GM23338 (cell line): ENCODE measurements at regions not wholly inside any gene's neighbourhood (a gene's known extent, or its start where the extent isn't known, plus 50 kb on each side); places are given as distances from the start of the nearest gene placed in this dataset.

Experiments
- ATAC-seq: fragments of 200-7000 bp; cut with Tn5 transposase; 3 replicates; pipeline ENCODE4 v1.9.1; 2020
- DNase-seq: peaks from one replicate; pipeline ENCODE4 v3.0.0-alpha.2; 2015; ENCODE audit warnings: low spot score
- H2AFZ ChIP-seq: fragments of 200-600 bp; sonication (generic); 2 replicates; pipeline ENCODE4 v1.8.0; 2016; ENCODE audit warnings: antibody characterized with exemption, mild to moderate bottlenecking, moderate library complexity
- H3F3A ChIP-seq: fragments of 200-600 bp; sonication (generic); replicated peaks from 2 replicates; pipeline ENCODE4 v1.8.0; 2017; ENCODE audit warnings: antibody characterized with exemption, mixed run types, low read depth
- H3K27ac ChIP-seq: fragments of 200-600 bp; sonication (generic); 2 replicates; pipeline ENCODE4 v1.6.1; 2016; ENCODE audit warnings: low read depth
- H3K27me3 ChIP-seq: fragments of 200-600 bp; sonication (generic); 2 replicates; pipeline ENCODE4 v1.8.0; 2016; ENCODE audit warnings: mild to moderate bottlenecking, mixed run types, moderate library complexity; ENCODE audit not compliant: insufficient read depth
- H3K36me3 ChIP-seq: fragments of 200-600 bp; sonication (generic); 2 replicates; pipeline ENCODE4 v1.8.0; 2016; ENCODE audit warnings: mild to moderate bottlenecking; ENCODE audit not compliant: insufficient read depth
- H3K4me1 ChIP-seq: fragments of 200-600 bp; sonication (generic); 2 replicates; pipeline ENCODE4 v1.8.0; 2016; ENCODE audit warnings: mild to moderate bottlenecking, moderate library complexity; ENCODE audit not compliant: insufficient read depth
- H3K4me2 ChIP-seq: fragments of 200-600 bp; sonication (generic); 2 replicates; pipeline ENCODE4 v1.7.1; 2017; ENCODE audit warnings: mixed run types
- H3K4me3 ChIP-seq: fragments of 200-600 bp; sonication (generic); 2 replicates; pipeline ENCODE4 v1.6.1; 2016; ENCODE audit warnings: mixed run types
- H3K79me2 ChIP-seq: fragments of 200-600 bp; sonication (generic); replicated peaks from 2 replicates; pipeline ENCODE4 v1.8.0; 2017; ENCODE audit warnings: mild to moderate bottlenecking; ENCODE audit not compliant: insufficient read depth
- H3K9me2 ChIP-seq: fragments of 200-600 bp; sonication (generic); 2 replicates; pipeline ENCODE4 v1.8.0; 2017; ENCODE audit not compliant: insufficient read depth
- H4K20me1 ChIP-seq: fragments of 200-600 bp; sonication (generic); replicated peaks from 2 replicates; pipeline ENCODE4 v1.8.0; 2017; ENCODE audit warnings: mild to moderate bottlenecking; ENCODE audit not compliant: insufficient read depth
- H3K27ac Mint-ChIP-seq: 2 replicates; pipeline ENCODE4 v1.8.0; 2020; ENCODE audit warnings: inconsistent platforms, mild to moderate bottlenecking, moderate library complexity, mixed read lengths
- H3K27me3 Mint-ChIP-seq: 3 replicates; pipeline ENCODE4 v1.8.0; 2022; ENCODE audit warnings: low read depth, mild to moderate bottlenecking, moderate library complexity, mixed read lengths, inconsistent platforms; ENCODE audit not compliant: insufficient read depth, poor library complexity
- H3K36me3 Mint-ChIP-seq: 3 replicates; pipeline ENCODE4 v1.8.0; 2021; ENCODE audit warnings: low read depth, mild to moderate bottlenecking, inconsistent platforms, moderate library complexity, mixed read lengths
- H3K4me1 Mint-ChIP-seq: 3 replicates; pipeline ENCODE4 v1.8.0; 2020; ENCODE audit warnings: mild to moderate bottlenecking, inconsistent platforms, mixed read lengths
- H3K4me3 Mint-ChIP-seq: 3 replicates; pipeline ENCODE4 v1.8.0; 2021; ENCODE audit warnings: moderate library complexity, mild to moderate bottlenecking, inconsistent platforms, mixed read lengths
- H3K9me3 Mint-ChIP-seq: 3 replicates; pipeline ENCODE4 v1.8.0; 2020; ENCODE audit warnings: moderate library complexity, mild to moderate bottlenecking, inconsistent platforms, mixed read lengths
- CREB1 ChIP-seq: fragments of 250-450 bp; sonication (Bioruptor Pico); IDR thresholded peaks from 2 replicates; pipeline ENCODE4 v1.5.0; 2020; ENCODE audit warnings: low read depth, mild to moderate bottlenecking, moderate library complexity
- CTCF ChIP-seq, 2 experiments: fragments of 200-600 bp in 1 of 2; sonication (generic) in 1 of 2; conservative IDR thresholded peaks; 2 replicates each; pipeline versions ENCODE4 v1.5.1 to v1.6.1; 2016 to 2017; ENCODE audit warnings: antibody characterized with exemption in 2 of 2, low read depth in 2 of 2, mild to moderate bottlenecking in 2 of 2, moderate library complexity in 1 of 2
- ETS1 ChIP-seq: IDR thresholded peaks from 2 replicates; pipeline ENCODE4 v1.6.1; 2016; ENCODE audit warnings: antibody characterized with exemption
- EZH2 ChIP-seq: fragments of 200-600 bp; sonication (generic); IDR thresholded peaks from one replicate; pipeline ENCODE4 v1.8.0; 2017; ENCODE audit warnings: antibody characterized with exemption, mild to moderate bottlenecking, low read depth; ENCODE audit not compliant: unreplicated experiment
- EZH2phosphoT487 ChIP-seq: fragments of 200-600 bp; sonication (generic); IDR thresholded peaks from one replicate; pipeline ENCODE4 v1.8.1; 2018; ENCODE audit warnings: antibody characterized with exemption; ENCODE audit not compliant: unreplicated experiment
- JUNB ChIP-seq: IDR thresholded peaks from one replicate; pipeline ENCODE4 v1.6.1; 2016; ENCODE audit warnings: antibody characterized with exemption; ENCODE audit not compliant: unreplicated experiment
- NANOG ChIP-seq: IDR thresholded peaks from 2 replicates; pipeline ENCODE4 v1.6.1; 2016; ENCODE audit warnings: antibody characterized with exemption, borderline replicate concordance
- POLR2AphosphoS5 ChIP-seq: IDR thresholded peaks from 2 replicates; pipeline ENCODE4 v1.6.1; 2016; ENCODE audit warnings: antibody characterized with exemption, low read depth
- REST ChIP-seq: IDR thresholded peaks from one replicate; pipeline ENCODE4 v1.6.1; 2018; ENCODE audit warnings: antibody characterized with exemption; ENCODE audit not compliant: unreplicated experiment
- ZNF114 ChIP-seq: fragments of 250-450 bp; sonication (Bioruptor Pico); IDR thresholded peaks from 2 replicates; pipeline ENCODE4 v1.5.0; 2020; ENCODE audit warnings: mild to moderate bottlenecking, moderate library complexity
- ZNF331 ChIP-seq: fragments of 250-450 bp; sonication (Bioruptor Pico); IDR thresholded peaks from 2 replicates; pipeline ENCODE4 v1.5.0; 2020; ENCODE audit warnings: low read depth, mild to moderate bottlenecking, moderate library complexity

- no peaks in the 10 kb centered on the region for H4K20me1 ChIP-seq
- Mint-ChIP-seq H3K27me3 (no peaks in the 10 kb centered on the region), H3K4me1 (no peaks in the 10 kb centered on the region), H3K36me3 (peaks cover 31% of the 10 kb centered on the region), H3K4me3 (no peak overlapping the region), H3K27ac (no peak overlapping the region), H3K9me3 (peaks cover 57% of the 10 kb centered on the region)
- no peak overlapping the region for H3K4me3 ChIP-seq
- H3K4me2 ChIP-seq = no peak overlapping the region
- H3K27me3 ChIP-seq = no peaks in the 10 kb centered on the region
- no peak overlapping the region for H3K27ac ChIP-seq
- DNase-seq (no peak), ATAC-seq (no peak)
- no peaks in the 10 kb centered on the region for H3K4me1 ChIP-seq
- H3F3A ChIP-seq = no peaks in the 10 kb centered on the region
- H3K36me3 ChIP-seq = peaks cover 11% of the 10 kb centered on the region
- H3K9me2 ChIP-seq = no peaks in the 10 kb centered on the region; the same call in 1 of the 2 replicates
- no peak for TF ChIP-seq POLR2AphosphoS5
- no peak for TF ChIP-seq REST
- TF ChIP-seq EZH2phosphoT487 = no peak
- H3K79me2 ChIP-seq = no peaks in the 10 kb centered on the region
- no peak overlapping the region for H2AFZ ChIP-seq
These were observed 763.7 kb upstream of the CRIM1 start for GRCh38 chr2:35591886-35592285.

GRCh38 chr2:35585972-35586371 lies 769.6 kb upstream of the CRIM1 start:
- DNase-seq (peak; percentile 30), ATAC-seq (no peak)
- peaks cover 55% of the 10 kb centered on the region for H3K36me3 Mint-ChIP-seq
- H3K27ac Mint-ChIP-seq = no peak overlapping the region
- peaks cover 80% of the 10 kb centered on the region for H3K9me3 Mint-ChIP-seq
- Histone ChIP-seq H3K4me3 (no peak overlapping the region), H2AFZ (no peak overlapping the region), H3K9me2 (no peaks in the 10 kb centered on the region; the same call in 1 of the 2 replicates), H3F3A (no peaks in the 10 kb centered on the region), H3K27ac (no peak overlapping the region), H4K20me1 (no peaks in the 10 kb centered on the region), H3K4me2 (no peak overlapping the region), H3K36me3 (peaks cover 29% of the 10 kb centered on the region), H3K4me1 (no peaks in the 10 kb centered on the region), H3K27me3 (no peaks in the 10 kb centered on the region), H3K79me2 (no peaks in the 10 kb centered on the region)
- no peak overlapping the region for H3K4me3 Mint-ChIP-seq
- H3K4me1 Mint-ChIP-seq = no peaks in the 10 kb centered on the region
- no peaks in the 10 kb centered on the region for H3K27me3 Mint-ChIP-seq
- TF ChIP-seq EZH2 (no peak), EZH2phosphoT487 (no peak), CREB1 (CRISPR knock-in tag) (no peak), REST (no peak), CTCF (conservative IDR thresholded peaks at IDR 0.05; ENCODE audit: low read depth in 2 of 2) (no peak), JUNB (no peak), NANOG (no peak), ETS1 (no peak), POLR2AphosphoS5 (no peak), ZNF331 (CRISPR knock-in tag) (no peak), ZNF114 (CRISPR knock-in tag) (no peak)
